Ectodermal cell (in vitro differentiated cells): ENCODE measurements at regions not wholly inside any gene's neighbourhood (a gene's known extent, or its start where the extent isn't known, plus 50 kb on each side); places are given as distances from the start of the nearest gene placed in this dataset.

Source experiments
- H3K27ac ChIP-seq: 2 replicates; pipeline ENCODE4 v1.7.0; 2013; ENCODE audit warnings: mild to moderate bottlenecking, low read depth, low read length; ENCODE audit not compliant: insufficient read depth, poor library complexity, severe bottlenecking
- H3K27me3 ChIP-seq: 2 replicates; pipeline ENCODE4 v1.7.0; 2013; ENCODE audit warnings: mild to moderate bottlenecking, low read length; ENCODE audit not compliant: insufficient read depth, control insufficient read depth, poor library complexity, severe bottlenecking
- H3K36me3 ChIP-seq: one replicate; pipeline ENCODE4 v1.7.0; 2013; ENCODE audit warnings: low read length; ENCODE audit not compliant: control insufficient read depth, insufficient read depth
- H3K4me1 ChIP-seq: one replicate; pipeline ENCODE4 v1.7.0; 2013; ENCODE audit warnings: low read length; ENCODE audit not compliant: control insufficient read depth, insufficient read depth
- H3K4me3 ChIP-seq: 2 replicates; pipeline ENCODE4 v1.7.0; 2013; ENCODE audit warnings: low read depth, low read length, control low read depth; ENCODE audit not compliant: insufficient read depth
- H3K9me3 ChIP-seq: 2 replicates; pipeline ENCODE4 v1.7.0; 2013; ENCODE audit warnings: mild to moderate bottlenecking, low read length, moderate library complexity; ENCODE audit not compliant: control insufficient read depth
- WGBS, 2 experiments: methylation state at CpG; one replicate each; pipeline ENCODE4 v1.1.7; 2013; ENCODE audit warnings: missing lambda C conversion rate in 2 of 2; 5-methylcytosine and 5-hydroxymethylcytosine counted together

DNA sequence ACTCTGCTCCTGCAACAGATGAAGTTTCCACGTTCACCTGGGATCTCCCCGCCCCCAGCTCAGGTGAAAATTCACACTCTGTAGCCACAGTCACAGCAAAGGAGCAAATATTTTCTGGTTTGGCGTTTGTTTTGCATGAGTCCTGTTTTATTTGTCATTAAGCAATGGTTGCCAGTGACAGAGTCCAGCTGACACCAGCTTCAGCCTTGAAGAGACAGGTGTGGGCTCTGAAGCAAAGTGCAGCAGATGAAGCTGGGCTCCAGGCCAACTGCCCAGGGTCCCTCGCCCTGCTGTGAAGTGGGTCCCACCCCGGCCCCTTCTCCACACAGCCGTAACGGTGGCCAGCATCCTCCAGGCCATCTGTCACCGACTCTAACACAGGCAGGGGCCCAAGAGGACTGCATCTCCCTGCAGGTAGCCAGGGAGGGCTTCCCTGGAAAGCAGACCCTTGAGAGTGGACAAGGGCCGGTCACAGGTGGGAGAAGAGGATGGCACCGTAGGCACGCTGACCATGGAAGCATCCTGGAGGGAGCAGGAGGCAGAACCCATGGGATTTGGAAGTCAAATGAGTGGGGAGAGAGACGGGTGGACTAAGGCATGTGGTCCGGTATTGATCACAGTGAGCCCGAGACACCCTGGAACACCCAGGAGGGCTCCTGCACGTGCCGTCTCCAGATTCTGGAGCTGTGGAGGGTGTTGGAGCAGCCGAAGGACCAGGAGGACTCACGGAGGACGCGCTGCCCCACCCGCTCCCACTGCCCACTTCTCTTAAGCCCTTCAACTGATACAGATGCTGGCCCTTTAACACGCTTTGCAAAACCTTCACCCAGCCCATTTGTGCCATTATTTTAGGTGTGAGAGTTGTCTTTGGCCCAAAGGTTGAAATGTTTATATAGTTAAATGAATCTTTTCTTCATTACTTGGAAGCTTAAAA, 294.5 kb downstream of the BRD1 start:
- WGBS, 2 experiments = 93 to 95% methylated on average over 22 of the region's 22 CpGs
- no peaks in the 10 kb centered on the region for H3K9me3 ChIP-seq

DNA sequence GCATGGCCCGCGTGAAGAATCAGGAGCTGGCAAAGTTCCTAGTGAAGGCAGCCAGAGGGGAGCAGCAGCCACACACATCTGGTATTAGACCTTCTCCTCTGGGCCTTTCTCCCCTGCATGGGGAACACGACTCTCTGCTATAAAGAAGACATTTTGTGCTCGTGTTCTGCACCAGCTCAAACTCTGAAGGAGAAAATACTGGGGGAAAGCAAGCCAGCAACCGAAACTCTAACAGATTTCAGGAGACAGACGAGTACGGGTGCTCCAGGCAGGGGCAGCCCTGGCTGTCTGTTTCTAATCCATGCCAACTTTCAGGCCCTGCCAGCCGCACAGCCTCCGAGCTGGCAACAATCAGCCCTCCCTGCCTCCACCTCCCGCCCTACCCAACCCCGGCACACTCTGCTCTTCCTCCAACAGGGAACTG, 296.3 kb downstream of the BRD1 start:
- peaks cover 6% of the 10 kb centered on the region for H3K4me1 ChIP-seq
- WGBS, 2 experiments = 92 to 93% methylated on average over 11 of the region's 11 CpGs
- H3K36me3 ChIP-seq = no peaks in the 10 kb centered on the region
- no peak overlapping the region for H3K27ac ChIP-seq
- no peak overlapping the region for H3K4me3 ChIP-seq
- no peaks in the 10 kb centered on the region for H3K27me3 ChIP-seq
- H3K9me3 ChIP-seq = no peaks in the 10 kb centered on the region

More for the DNA sequence above, 294.5 kb downstream of the BRD1 start:
- H3K27me3 ChIP-seq = no peaks in the 10 kb centered on the region
- H3K4me1 ChIP-seq = peaks cover 16% of the 10 kb centered on the region
- H3K36me3 ChIP-seq = no peaks in the 10 kb centered on the region
- no peak overlapping the region for H3K27ac ChIP-seq
- H3K4me3 ChIP-seq = no peak overlapping the region

DNA sequence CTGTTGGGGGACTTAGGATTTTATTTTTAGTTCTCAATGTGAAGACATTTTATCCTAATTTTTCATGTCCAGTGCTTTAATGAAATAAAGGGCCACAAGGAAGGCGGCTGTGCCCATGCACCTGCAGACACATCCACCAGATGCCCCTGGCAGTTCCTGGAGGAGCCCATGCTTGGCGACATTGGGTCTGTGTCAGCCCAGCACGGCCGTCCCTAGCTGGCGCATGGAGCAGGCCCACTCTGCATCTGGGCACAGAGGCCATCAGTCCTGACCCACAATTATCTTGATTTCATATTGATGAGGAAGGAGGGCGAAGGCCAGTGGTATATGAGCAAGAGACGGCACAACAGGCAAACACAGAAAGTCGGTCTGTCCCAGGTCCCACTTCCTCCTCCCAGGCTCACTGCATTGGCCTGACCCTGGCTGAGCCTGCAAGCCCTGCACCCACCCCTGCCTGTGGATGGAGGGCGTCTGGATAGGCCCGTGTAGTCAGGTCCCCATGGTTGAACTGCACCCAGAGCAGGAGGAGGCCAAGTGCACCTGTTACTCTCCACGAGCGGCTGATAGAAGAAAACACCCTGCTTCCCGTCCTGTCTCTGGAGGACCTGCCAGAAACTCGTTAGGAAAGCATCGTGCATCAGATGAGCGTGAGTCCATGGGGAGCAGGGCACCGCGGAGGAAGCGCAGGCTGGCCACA, 296.9 kb downstream of the BRD1 start:
- Histone ChIP-seq H3K27me3 (no peaks in the 10 kb centered on the region), H3K27ac (no peak overlapping the region), H3K4me3 (no peak overlapping the region), H3K36me3 (no peaks in the 10 kb centered on the region), H3K4me1 (peaks cover under 1% of the 10 kb centered on the region), H3K9me3 (no peaks in the 10 kb centered on the region)
- 89 to 90% methylated on average over 19 of the region's 19 CpGs for WGBS, 2 experiments

DNA sequence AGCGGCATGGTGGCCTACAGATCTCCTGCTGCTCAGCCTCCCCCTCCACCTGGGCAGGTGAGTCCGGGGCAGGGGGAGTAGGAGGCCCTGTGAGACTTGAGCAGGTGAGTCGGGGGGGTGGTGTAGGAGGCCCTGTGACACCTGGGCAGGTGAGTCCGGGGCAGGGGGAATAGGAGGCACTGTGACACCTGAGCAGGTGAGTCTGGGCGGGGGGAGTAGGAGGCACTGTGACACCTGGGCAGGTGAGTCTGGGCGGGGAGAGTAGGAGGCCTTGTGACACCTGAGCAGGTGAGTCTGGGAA, 299.3 kb downstream of the BRD1 start:
- no peak overlapping the region for H3K4me3 ChIP-seq

DNA sequence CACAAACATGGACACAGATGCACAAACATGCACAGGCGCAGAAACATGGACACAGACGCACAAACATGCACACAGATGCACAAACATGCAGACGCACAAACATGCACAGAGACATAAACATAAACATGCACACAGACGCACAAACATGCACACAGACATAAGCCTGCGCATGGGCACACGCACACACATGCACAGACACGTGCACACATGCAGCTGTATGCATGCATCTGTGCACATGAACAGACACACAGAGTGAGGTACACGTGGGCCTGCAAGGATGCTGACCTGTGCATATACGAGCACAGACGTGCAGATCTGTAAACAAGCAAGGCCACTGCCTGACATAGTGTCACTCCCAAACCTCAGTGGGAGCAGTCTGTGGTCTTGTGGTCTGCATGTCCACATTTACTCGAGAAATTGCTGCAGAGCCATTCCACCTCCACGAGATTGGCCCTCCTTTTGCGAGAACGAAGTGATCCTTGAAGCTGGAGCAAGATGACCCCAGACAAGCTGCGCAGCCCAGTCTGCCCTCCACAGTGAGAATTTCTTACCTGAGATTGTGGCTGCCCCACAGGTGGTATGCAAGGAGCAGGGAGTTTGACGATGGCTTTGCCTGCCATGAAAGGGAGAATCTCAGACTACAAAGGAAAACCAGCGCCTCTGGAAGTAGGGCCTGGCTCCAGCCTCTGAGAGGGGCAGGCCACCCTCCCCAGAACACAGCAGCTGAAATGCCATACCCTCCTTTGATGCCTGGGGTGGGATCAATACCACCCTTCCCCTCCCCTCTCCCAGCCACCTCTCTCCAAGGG, 299.9 kb downstream of the BRD1 start:
- 88 to 90% methylated on average over 17 of the region's 17 CpGs for WGBS, 2 experiments
- Histone ChIP-seq H3K27me3 (no peaks in the 10 kb centered on the region), H3K27ac (no peak overlapping the region), H3K36me3 (no peaks in the 10 kb centered on the region), H3K4me1 (peaks cover 10% of the 10 kb centered on the region), H3K9me3 (no peaks in the 10 kb centered on the region), H3K4me3 (no peak overlapping the region)

More for the DNA sequence above, 299.3 kb downstream of the BRD1 start:
- no peak overlapping the region for H3K27ac ChIP-seq
- H3K36me3 ChIP-seq = no peaks in the 10 kb centered on the region
- no peaks in the 10 kb centered on the region for H3K27me3 ChIP-seq
- H3K9me3 ChIP-seq = no peaks in the 10 kb centered on the region
- 79 to 83% methylated on average over 5 of the region's 6 CpGs for WGBS, 2 experiments
- H3K4me1 ChIP-seq = peaks cover 6% of the 10 kb centered on the region

DNA sequence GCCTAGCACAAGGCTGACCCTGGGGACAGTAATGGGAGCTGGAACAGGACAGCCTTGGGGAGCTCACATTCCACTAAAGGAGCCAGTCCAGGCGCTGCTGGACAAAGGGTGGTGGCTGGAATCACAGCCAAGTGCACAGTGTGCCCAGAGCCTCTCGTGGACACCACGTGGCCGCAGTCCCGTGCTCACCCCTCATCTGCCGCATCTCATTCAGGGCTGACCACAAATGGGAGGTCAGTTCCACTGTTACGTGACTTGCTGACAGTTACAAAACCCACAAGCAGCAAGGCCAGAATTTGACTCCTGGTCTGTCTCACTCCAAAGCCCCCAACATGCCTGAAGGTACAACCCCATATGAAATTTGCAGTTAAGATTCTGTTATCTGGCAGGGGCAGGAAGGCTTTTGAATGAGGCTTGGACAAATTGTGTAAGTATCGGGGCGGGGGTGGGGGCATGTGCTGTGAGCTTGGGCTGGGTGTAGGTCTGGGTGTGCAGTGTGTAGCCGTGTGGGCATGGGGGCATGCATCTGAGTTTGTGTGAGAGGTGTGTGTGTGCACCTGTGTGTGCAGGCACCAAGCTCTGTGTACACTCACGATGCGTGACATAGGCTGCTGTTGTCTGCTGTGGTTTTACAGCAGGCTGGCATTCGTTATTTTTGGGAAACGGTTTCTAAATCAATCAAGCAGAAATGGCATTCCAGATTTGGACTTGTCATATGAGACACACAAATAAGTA, 301.7 kb downstream of the BRD1 start:
- Histone ChIP-seq H3K27ac (no peak overlapping the region), H3K36me3 (no peaks in the 10 kb centered on the region), H3K9me3 (no peaks in the 10 kb centered on the region), H3K4me1 (peaks cover 10% of the 10 kb centered on the region), H3K4me3 (no peak overlapping the region), H3K27me3 (no peaks in the 10 kb centered on the region)
- WGBS, 2 experiments = 89 to 92% methylated on average over 14 of the region's 14 CpGs

DNA sequence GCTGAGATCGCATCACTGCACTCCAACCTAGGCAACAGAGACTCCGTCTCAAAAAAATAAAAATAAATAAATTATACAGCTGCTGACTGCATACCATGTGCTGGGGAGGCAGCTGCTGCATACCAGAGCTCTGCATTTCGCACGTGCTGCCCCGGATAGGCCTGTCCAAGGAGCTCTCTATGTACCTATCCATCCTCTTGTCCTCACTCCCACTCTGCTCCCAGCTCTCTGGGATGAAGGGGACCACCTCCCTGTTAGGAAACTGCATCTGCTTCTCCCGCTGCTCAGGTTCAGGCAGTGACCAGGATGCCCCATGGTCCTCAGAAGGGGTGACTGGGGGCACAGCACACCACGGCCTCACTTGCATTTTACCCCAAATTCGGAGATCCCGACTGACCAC, 302.3 kb downstream of the BRD1 start:
- no peak overlapping the region for H3K4me3 ChIP-seq

DNA sequence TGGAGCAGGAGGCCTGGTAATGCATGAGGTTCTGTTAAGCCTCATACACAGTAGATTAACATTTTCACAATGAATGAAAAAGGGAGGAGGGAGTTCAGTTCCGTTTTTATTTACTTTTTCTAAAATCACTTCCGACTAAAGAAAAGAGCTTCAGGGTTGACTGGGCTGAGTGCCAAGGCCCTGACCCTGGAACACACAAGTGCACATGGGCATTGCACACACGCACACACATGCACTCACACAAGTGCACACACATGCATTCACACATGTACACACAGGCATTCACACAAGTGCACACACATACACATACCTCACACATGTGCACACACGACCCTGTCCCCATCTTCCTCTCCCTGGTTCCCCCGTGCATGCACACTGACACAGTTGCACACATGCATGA, 303.3 kb downstream of the BRD1 start:
- H3K9me3 ChIP-seq = no peaks in the 10 kb centered on the region
- no peaks in the 10 kb centered on the region for H3K27me3 ChIP-seq
- WGBS, 2 experiments = 89 to 90% methylated on average over 5 of the region's 5 CpGs
- H3K36me3 ChIP-seq = no peaks in the 10 kb centered on the region
- peaks cover 10% of the 10 kb centered on the region for H3K4me1 ChIP-seq
- no peak overlapping the region for H3K27ac ChIP-seq
- no peak overlapping the region for H3K4me3 ChIP-seq

More for the DNA sequence above, 302.3 kb downstream of the BRD1 start:
- Histone ChIP-seq H3K9me3 (no peaks in the 10 kb centered on the region), H3K36me3 (no peaks in the 10 kb centered on the region), H3K4me1 (peaks cover 10% of the 10 kb centered on the region), H3K27ac (no peak overlapping the region), H3K27me3 (no peaks in the 10 kb centered on the region)
- 90 to 94% methylated on average over 9 of the region's 9 CpGs for WGBS, 2 experiments

DNA sequence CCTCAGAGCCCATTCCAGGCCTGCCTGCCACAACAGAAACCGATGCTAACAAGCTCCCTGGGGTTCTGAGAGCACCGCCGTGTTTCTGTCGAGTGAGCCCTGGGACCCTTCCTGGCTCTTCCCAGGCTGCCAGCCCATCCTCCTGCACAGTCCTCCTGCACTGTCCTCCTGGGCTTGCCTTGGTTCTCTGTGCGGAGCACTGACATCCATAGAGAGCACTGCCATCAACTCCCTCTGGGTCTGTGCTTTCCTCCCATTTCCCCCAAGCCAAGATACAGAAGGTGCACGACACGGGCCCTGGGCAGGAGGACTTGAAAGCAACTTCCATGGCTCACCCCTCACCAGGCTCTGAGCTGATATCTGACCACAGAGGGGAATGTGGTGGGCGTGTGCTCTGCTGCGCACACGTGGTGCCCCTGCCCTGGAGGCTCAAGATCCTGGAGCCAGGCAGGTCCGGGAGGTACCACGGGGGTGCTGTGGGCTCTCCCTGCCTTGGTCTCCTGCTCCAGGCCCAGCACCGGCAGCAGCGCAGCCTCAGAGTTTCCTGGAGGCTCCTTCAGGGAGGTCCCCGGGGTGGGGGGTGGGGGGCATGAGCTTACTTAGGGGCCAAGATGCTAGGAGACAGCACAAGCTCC, 304.2 kb downstream of the BRD1 start:
- Histone ChIP-seq H3K9me3 (no peaks in the 10 kb centered on the region), H3K27me3 (no peaks in the 10 kb centered on the region), H3K4me1 (peaks cover 13% of the 10 kb centered on the region), H3K27ac (no peak overlapping the region), H3K36me3 (no peaks in the 10 kb centered on the region), H3K4me3 (no peak overlapping the region)
- 88% methylated on average over 15 of the region's 15 CpGs for WGBS, 2 experiments
